Testis (tissue), 2 donors: ENCODE measurements at regions not wholly inside any gene's neighbourhood (a gene's known extent, or its start where the extent isn't known, plus 50 kb on each side); places are given as distances from the start of the nearest gene placed in this dataset.

ENCODE experiments used
- DNase-seq: peaks from one replicate; pipeline ENCODE4 v3.0.0-alpha.2; 2019
- H3K27ac ChIP-seq, 2 donors: fragments of 200-600 bp; sonication (generic); one replicate each; pipeline ENCODE4 v1.5.1; 2019
- H3K27me3 ChIP-seq: fragments of 200-600 bp; sonication (generic); one replicate; pipeline ENCODE4 v1.5.1; 2019
- H3K36me3 ChIP-seq: fragments of 200-600 bp; sonication (generic); one replicate; pipeline ENCODE4 v1.5.1; 2017; ENCODE audit warnings: low read depth; ENCODE audit errors: missing control alignments
- H3K4me1 ChIP-seq: fragments of 200-600 bp; sonication (generic); one replicate; pipeline ENCODE4 v1.5.1; 2019
- H3K4me3 ChIP-seq, 2 donors: fragments of 200-600 bp; sonication (generic); one replicate each; pipeline ENCODE4 v1.5.1; 2017 to 2019
- H3K9me3 ChIP-seq: fragments of 200-600 bp; sonication (generic); one replicate; pipeline ENCODE4 v1.5.1; 2017
- CTCF ChIP-seq, 3 experiments: fragments of 450-650 bp in 2 of 3; fragments of 200-600 bp in 1 of 3; sonication (generic) in 1 of 3; IDR thresholded peaks; one replicate each; pipeline ENCODE4 v1.5.1; 2016 to 2019; ENCODE audit warnings: antibody characterized with exemption in 3 of 3, mild to moderate bottlenecking in 2 of 3, moderate library complexity in 1 of 3
- POLR2A ChIP-seq: fragments of 450-650 bp; IDR thresholded peaks from one replicate; pipeline ENCODE4 v1.6.1; 2017; ENCODE audit warnings: antibody characterized with exemption, mild to moderate bottlenecking, moderate library complexity
- WGBS, 2 donors: methylation state at CpG; one replicate each; pipeline ENCODE4 v1.1.5; 2018; 5-methylcytosine and 5-hydroxymethylcytosine counted together
- intact Hi-C: fragments of 100-400 bp; cut with DNase I; formaldehyde crosslinking; loops from one replicate; pipeline ENCODE4 v1.15.1; 2023; ENCODE audit warnings: low total_unique reads

- intact Hi-C loops = no loop called here
- TF ChIP-seq CTCF (IDR thresholded peaks at IDR 0.05) = no peak
- TF ChIP-seq POLR2A = no peak
These were observed 53.3 kb upstream of the NCOA3 start for GRCh38 chr20:47448429-47448828.

GRCh38 chr20:47451602-47451904, 50.1 kb upstream of the NCOA3 start:
- no peak for TF ChIP-seq POLR2A
- TF ChIP-seq CTCF (IDR thresholded peaks at IDR 0.05) = no peak
- Histone ChIP-seq H3K9me3 (no peaks in the 10 kb centered on the region), H3K36me3 (no peaks in the 10 kb centered on the region), H3K4me3 (no peak overlapping the region), H3K27me3 (no peaks in the 10 kb centered on the region), H3K27ac (no peak overlapping the region), H3K4me1 (no peaks in the 10 kb centered on the region)
- DNase-seq = no peak
- intact Hi-C loops = no loop called here
- 92 to 93% methylated on average over 3 of the region's 3 CpGs for WGBS, 2 donors

More at GRCh38 chr20:47448429-47448828, 53.3 kb upstream of the NCOA3 start:
- no peak for DNase-seq
- H3K36me3 ChIP-seq = no peaks in the 10 kb centered on the region
- H3K27ac ChIP-seq = no peak overlapping the region
- no peaks in the 10 kb centered on the region for H3K27me3 ChIP-seq
- H3K4me1 ChIP-seq = no peaks in the 10 kb centered on the region
- H3K9me3 ChIP-seq = no peaks in the 10 kb centered on the region
- H3K4me3 ChIP-seq = no peak overlapping the region
- WGBS, 2 donors = 74 to 81% methylated on average over 4 of the region's 4 CpGs
